ENCODE measurements at regions not wholly inside any gene's neighbourhood (a gene's known extent, or its start where the extent isn't known, plus 50 kb on each side); places are given as distances from the start of the nearest gene placed in this dataset.
"Not testable (repeated sequence)": the region's sequence is repeated elsewhere in the genome, so short reads cannot be mapped to it uniquely, and the experiment has no call there.

GRCh38 chr3:13192471-13193213, 119.4 kb upstream of the IQSEC1 start:
- no peak for DNase-seq

- DNase-seq: no peak
Measured at GRCh38 chr3:13191016-13191415, 117.8 kb upstream of the IQSEC1 start.

- DNase-seq: no peak
Measured at GRCh38 chr3:13190378-13190765, 117.1 kb upstream of the IQSEC1 start.

GRCh38 chr3:13189639-13190377, 116.6 kb upstream of the IQSEC1 start:
- no peak for DNase-seq

GRCh38 chr3:13188975-13189374, 115.7 kb upstream of the IQSEC1 start:
- DNase-seq: no peak

GRCh38 chr3:13188181-13188779, 115.1 kb upstream of the IQSEC1 start:
- no peak for DNase-seq

GRCh38 chr3:13187593-13187992, 114.4 kb upstream of the IQSEC1 start:
- DNase-seq: no peak

GRCh38 chr3:13186435-13186815, 113.2 kb upstream of the IQSEC1 start:
- DNase-seq: peak; percentile 37

GRCh38 chr3:13185737-13186434, 112.7 kb upstream of the IQSEC1 start:
- no peak for DNase-seq

GRCh38 chr3:13179582-13180210, 106.5 kb upstream of the IQSEC1 start:
- DNase-seq: not testable (repeated sequence)

GRCh38 chr3:13179181-13179580, 106.0 kb upstream of the IQSEC1 start:
- DNase-seq: no peak

- DNase-seq: no peak
Measured at GRCh38 chr3:13178107-13178506, 104.9 kb upstream of the IQSEC1 start.

GRCh38 chr3:13177641-13178040, 104.4 kb upstream of the IQSEC1 start:
- DNase-seq: no peak

- DNase-seq: no peak
Measured at GRCh38 chr3:13177236-13177635, 104.0 kb upstream of the IQSEC1 start.

GRCh38 chr3:13176445-13176844, 103.2 kb upstream of the IQSEC1 start:
- no peak for DNase-seq

- no peak for DNase-seq
Measured at GRCh38 chr3:13174803-13175135, 101.5 kb upstream of the IQSEC1 start.

GRCh38 chr3:13174011-13174802, 101.0 kb upstream of the IQSEC1 start:
- no peak for DNase-seq

- DNase-seq: no peak
Measured at GRCh38 chr3:13173186-13173585, 100.0 kb upstream of the IQSEC1 start.

- DNase-seq: no peak
Measured at GRCh38 chr3:13172644-13173013, 99.4 kb upstream of the IQSEC1 start.

- DNase-seq: no peak
Measured at GRCh38 chr3:13171704-13172643, 98.7 kb upstream of the IQSEC1 start.

- DNase-seq: no peak
Measured at GRCh38 chr3:13170317-13170716, 97.1 kb upstream of the IQSEC1 start.
